Loucy (cell line): ENCODE measurements at regions not wholly inside any gene's neighbourhood (a gene's known extent, or its start where the extent isn't known, plus 50 kb on each side); places are given as distances from the start of the nearest gene placed in this dataset.

Source experiments
- EZH2phosphoT487 ChIP-seq: fragments of 200-600 bp; IDR thresholded peaks from 2 replicates; pipeline ENCODE4 v1.6.1; 2018; ENCODE audit warnings: antibody characterized with exemption, mild to moderate bottlenecking, moderate library complexity, borderline replicate concordance
- TF ChIP-seq, protein P1 (sequence below): fragments of 200-600 bp; sonication (generic); conservative IDR thresholded peaks from 2 replicates; pipeline ENCODE4 v1.5.1; 2014; ENCODE audit warnings: mild to moderate bottlenecking, antibody characterized with exemption, low read length

DNA sequence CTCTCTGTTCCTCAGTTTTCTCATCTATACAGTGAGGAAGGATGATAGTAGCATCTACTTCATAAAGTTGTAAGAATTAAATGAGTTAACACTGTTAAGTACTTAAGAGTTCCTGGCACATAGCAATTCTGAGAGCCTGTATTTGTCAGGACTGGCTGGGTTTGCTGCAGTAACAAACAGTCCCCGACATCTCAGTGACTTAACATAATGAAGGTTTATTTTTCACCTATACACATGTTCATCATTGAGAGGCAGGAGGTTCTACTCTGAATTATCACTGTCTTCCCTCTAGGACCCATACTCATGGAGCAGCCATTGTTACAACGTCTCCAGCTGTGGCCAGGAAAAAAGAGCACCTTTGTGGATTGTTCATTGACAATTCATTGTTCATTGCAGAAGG lies 190.6 kb upstream of the PROK2 start:
- TF ChIP-seq, protein P1, sequence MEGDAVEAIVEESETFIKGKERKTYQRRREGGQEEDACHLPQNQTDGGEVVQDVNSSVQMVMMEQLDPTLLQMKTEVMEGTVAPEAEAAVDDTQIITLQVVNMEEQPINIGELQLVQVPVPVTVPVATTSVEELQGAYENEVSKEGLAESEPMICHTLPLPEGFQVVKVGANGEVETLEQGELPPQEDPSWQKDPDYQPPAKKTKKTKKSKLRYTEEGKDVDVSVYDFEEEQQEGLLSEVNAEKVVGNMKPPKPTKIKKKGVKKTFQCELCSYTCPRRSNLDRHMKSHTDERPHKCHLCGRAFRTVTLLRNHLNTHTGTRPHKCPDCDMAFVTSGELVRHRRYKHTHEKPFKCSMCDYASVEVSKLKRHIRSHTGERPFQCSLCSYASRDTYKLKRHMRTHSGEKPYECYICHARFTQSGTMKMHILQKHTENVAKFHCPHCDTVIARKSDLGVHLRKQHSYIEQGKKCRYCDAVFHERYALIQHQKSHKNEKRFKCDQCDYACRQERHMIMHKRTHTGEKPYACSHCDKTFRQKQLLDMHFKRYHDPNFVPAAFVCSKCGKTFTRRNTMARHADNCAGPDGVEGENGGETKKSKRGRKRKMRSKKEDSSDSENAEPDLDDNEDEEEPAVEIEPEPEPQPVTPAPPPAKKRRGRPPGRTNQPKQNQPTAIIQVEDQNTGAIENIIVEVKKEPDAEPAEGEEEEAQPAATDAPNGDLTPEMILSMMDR = no peak
- TF ChIP-seq EZH2phosphoT487 = no peak
